ENCODE measurements at regions not wholly inside any gene's neighbourhood (a gene's known extent, or its start where the extent isn't known, plus 50 kb on each side); places are given as distances from the start of the nearest gene placed in this dataset.

DNA sequence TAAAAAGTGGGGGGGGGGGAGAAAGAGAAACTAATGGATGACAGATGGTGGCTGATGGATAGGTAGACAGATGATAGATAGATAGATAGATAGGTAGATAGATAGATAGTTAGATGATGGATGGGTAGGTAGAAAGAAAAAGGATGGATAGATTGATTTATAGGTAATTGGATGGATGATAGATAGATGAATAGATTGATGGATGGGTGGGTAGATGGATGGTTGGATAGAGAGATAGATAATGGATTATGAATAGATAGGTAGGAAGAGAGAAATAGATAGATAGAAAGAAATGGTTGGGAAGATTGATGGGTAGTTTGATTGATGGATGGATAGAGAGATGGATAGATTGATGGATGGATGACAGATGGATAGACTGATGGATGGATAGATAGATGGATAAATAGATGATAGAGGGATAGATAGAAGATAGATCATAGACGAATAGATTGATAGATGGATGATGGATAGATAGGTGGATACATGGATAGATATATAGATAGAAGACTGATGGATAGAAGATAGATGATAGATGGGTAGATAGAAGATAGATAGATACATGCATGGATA lies 337.1 kb downstream of the C16orf95 start:
- Histone ChIP-seq H3K36me3 (ENCODE audit: control insufficient read depth in 3 of 3, insufficient read depth in 2 of 3, low read depth in 1 of 3, low read length in 3 of 3) (no peaks in the 10 kb centered on the region), H3K27me3 (ENCODE audit: control insufficient read depth in 3 of 3, insufficient read depth in 3 of 3, low read length in 3 of 3) (no peaks in the 10 kb centered on the region), H3K9me3 (ENCODE audit: control insufficient read depth in 2 of 2, insufficient read depth in 1 of 2, low read depth in 1 of 2, low read length in 1 of 2) (peaks cover 0 to 3% of the 10 kb centered on the region in 2 donors), H3K4me3 (ENCODE audit: low read depth in 1 of 3, low read length in 3 of 3) (no peak overlapping the region), H3K27ac (ENCODE audit: low read depth in 1 of 3, low read length in 2 of 3) (no peak overlapping the region), H3K4me1 (ENCODE audit: control insufficient read depth in 3 of 3, insufficient read depth in 2 of 3, low read depth in 1 of 3, low read length in 2 of 3) (no peaks in the 10 kb centered on the region)
- FAIRE-seq (no peak), DNase-seq (no peak)
- WGBS, 3 donors, result 76 to 87% (median 79%) methylated on average over 1 of the region's 1 CpG

DNA sequence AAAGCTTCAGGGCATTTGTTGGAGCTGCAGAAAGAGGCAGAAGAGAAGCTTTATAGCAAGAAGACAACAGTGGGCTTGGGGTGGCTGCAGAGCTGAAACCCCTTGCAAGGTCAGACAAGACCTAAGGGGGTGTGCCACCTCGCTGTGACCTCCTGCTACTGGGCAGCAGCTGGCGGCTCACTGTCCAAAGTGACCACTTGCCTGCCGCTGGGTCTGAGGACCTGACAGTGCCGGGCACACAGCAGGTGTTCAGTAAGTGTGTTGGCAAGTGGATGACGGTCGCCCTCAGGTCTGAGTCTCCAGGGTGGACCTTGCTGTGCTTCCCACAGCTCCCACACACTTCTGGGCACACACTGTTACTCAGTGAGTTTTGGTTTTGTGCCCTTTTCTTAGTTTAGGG lies 336.5 kb downstream of the C16orf95 start:
- no peak overlapping the region for H3K27ac ChIP-seq (ENCODE audit: low read depth in 1 of 3, low read length in 2 of 3)
- WGBS, 3 donors, result 58 to 78% (median 74%) methylated on average over 6 of the region's 6 CpGs
- H3K4me1 ChIP-seq (ENCODE audit: control insufficient read depth in 3 of 3, insufficient read depth in 2 of 3, low read depth in 1 of 3, low read length in 2 of 3), result no peaks in the 10 kb centered on the region
- H3K9me3 ChIP-seq (ENCODE audit: control insufficient read depth in 2 of 2, insufficient read depth in 1 of 2, low read depth in 1 of 2, low read length in 1 of 2), result no peaks in the 10 kb centered on the region
- H3K36me3 ChIP-seq (ENCODE audit: control insufficient read depth in 3 of 3, insufficient read depth in 2 of 3, low read depth in 1 of 3, low read length in 3 of 3), result no peaks in the 10 kb centered on the region
- H3K27me3 ChIP-seq (ENCODE audit: control insufficient read depth in 3 of 3, insufficient read depth in 3 of 3, low read length in 3 of 3), result no peaks in the 10 kb centered on the region
- no peak overlapping the region for H3K4me3 ChIP-seq (ENCODE audit: low read depth in 1 of 3, low read length in 3 of 3)
- FAIRE-seq (no peak), DNase-seq (no peak)

DNA sequence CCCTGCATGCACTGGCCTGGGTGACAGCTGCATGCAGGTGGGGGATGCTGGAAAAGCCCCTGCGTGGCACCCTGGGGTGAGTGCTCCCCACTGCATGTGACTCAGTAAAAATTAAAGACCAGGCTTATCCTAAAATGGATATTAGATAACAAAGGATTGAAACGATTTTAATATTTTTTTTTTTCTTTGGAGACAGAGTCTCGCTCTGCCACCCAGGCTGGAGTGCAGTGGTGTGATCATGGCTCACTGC lies 334.9 kb downstream of the C16orf95 start:
- 61 to 75% (median 63%) methylated on average over 3 of the region's 3 CpGs for WGBS, 3 donors
- no peaks in the 10 kb centered on the region for H3K27me3 ChIP-seq (ENCODE audit: control insufficient read depth in 3 of 3, insufficient read depth in 3 of 3, low read length in 3 of 3)
- no peak overlapping the region for H3K27ac ChIP-seq (ENCODE audit: low read depth in 1 of 3, low read length in 2 of 3)
- FAIRE-seq (no peak), DNase-seq (no peak)
- no peaks in the 10 kb centered on the region for H3K4me1 ChIP-seq (ENCODE audit: control insufficient read depth in 3 of 3, insufficient read depth in 2 of 3, low read depth in 1 of 3, low read length in 2 of 3)
- H3K4me3 ChIP-seq (ENCODE audit: low read depth in 1 of 3, low read length in 3 of 3), result no peak overlapping the region
- no peaks in the 10 kb centered on the region for H3K9me3 ChIP-seq (ENCODE audit: control insufficient read depth in 2 of 2, insufficient read depth in 1 of 2, low read depth in 1 of 2, low read length in 1 of 2)
- H3K36me3 ChIP-seq (ENCODE audit: control insufficient read depth in 3 of 3, insufficient read depth in 2 of 3, low read depth in 1 of 3, low read length in 3 of 3), result no peaks in the 10 kb centered on the region

DNA sequence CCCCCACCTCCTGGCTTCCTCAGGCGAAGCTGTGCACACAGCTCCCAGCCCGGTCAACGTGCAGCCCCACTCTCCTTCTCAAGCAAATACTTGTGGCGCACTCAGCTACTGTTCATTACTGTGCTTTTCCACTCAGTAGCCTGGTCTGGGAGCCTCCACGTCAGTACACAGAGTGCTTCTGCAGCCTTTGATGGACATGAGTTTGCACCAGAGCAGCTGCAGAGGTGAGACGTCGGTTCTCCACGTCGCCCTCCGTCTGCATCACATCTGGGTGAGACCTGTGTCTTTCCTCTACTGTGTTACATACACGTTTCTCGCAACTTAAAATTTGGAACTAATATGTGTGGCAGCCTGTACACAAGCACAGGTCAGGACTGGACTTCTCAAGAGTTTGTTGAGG lies 334.3 kb downstream of the C16orf95 start:
- H3K27ac ChIP-seq (ENCODE audit: low read depth in 1 of 3, low read length in 2 of 3), result no peak overlapping the region
- H3K36me3 ChIP-seq (ENCODE audit: control insufficient read depth in 3 of 3, insufficient read depth in 2 of 3, low read depth in 1 of 3, low read length in 3 of 3), result no peaks in the 10 kb centered on the region
- no peaks in the 10 kb centered on the region for H3K9me3 ChIP-seq (ENCODE audit: control insufficient read depth in 2 of 2, insufficient read depth in 1 of 2, low read depth in 1 of 2, low read length in 1 of 2)
- FAIRE-seq (no peak), DNase-seq (no peak)
- no peak overlapping the region for H3K4me3 ChIP-seq (ENCODE audit: low read depth in 1 of 3, low read length in 3 of 3)
- H3K4me1 ChIP-seq (ENCODE audit: control insufficient read depth in 3 of 3, insufficient read depth in 2 of 3, low read depth in 1 of 3, low read length in 2 of 3), result no peaks in the 10 kb centered on the region
- H3K27me3 ChIP-seq (ENCODE audit: control insufficient read depth in 3 of 3, insufficient read depth in 3 of 3, low read length in 3 of 3), result no peaks in the 10 kb centered on the region
- WGBS, 3 donors, result 79 to 85% (median 84%) methylated on average over 12 of the region's 12 CpGs

DNA sequence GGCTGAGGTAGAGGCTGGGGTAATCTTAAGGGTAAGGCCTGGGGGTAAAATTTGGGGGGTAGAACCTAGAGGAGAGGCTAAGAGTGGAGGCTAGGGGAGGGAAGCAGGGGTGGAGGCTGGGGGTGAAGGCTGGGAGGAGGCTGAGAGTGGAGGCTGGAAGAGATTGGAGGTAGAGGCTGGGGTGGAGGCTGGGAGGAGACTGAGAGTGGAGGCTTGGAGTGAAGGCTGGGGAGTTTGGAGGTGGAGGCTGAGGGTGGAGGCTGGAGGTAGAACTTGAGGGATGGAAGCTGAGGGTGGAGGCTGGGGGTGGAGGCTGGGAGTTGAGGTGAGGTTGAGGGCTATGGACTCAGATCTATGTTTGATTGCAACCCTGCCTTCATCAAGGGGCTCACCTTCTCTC lies 333.6 kb downstream of the C16orf95 start:
- H3K4me1 ChIP-seq (ENCODE audit: control insufficient read depth in 3 of 3, insufficient read depth in 2 of 3, low read depth in 1 of 3, low read length in 2 of 3), result no peaks in the 10 kb centered on the region
- no peaks in the 10 kb centered on the region for H3K27me3 ChIP-seq (ENCODE audit: control insufficient read depth in 3 of 3, insufficient read depth in 3 of 3, low read length in 3 of 3)
- H3K4me3 ChIP-seq (ENCODE audit: low read depth in 1 of 3, low read length in 3 of 3), result no peak overlapping the region
- no peaks in the 10 kb centered on the region for H3K36me3 ChIP-seq (ENCODE audit: control insufficient read depth in 3 of 3, insufficient read depth in 2 of 3, low read depth in 1 of 3, low read length in 3 of 3)
- no peak for FAIRE-seq
- H3K9me3 ChIP-seq (ENCODE audit: control insufficient read depth in 2 of 2, insufficient read depth in 1 of 2, low read depth in 1 of 2, low read length in 1 of 2), result no peaks in the 10 kb centered on the region
- no peak for DNase-seq
- H3K27ac ChIP-seq (ENCODE audit: low read depth in 1 of 3, low read length in 2 of 3), result no peak overlapping the region

DNA sequence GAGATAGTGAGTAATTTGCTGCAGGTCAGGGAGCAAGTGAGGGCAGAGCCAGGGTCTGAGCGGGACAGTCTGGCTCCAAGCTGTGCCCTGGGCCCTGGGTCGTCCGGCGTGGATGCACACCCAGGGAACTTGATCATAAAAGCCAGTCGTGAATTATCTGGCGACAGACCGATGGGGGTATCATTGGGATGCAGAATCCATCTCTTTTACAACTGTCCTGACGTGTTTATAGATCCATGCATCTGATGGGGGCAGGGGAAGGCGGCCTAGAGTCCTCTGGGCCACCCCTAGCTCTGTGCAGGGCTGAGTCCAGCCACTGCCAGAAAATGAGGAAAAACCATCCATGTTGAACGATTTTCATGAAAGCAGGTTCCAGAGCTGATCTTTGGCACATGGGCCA lies 332.8 kb downstream of the C16orf95 start:
- no peaks in the 10 kb centered on the region for H3K27me3 ChIP-seq (ENCODE audit: control insufficient read depth in 3 of 3, insufficient read depth in 3 of 3, low read length in 3 of 3)
- WGBS, 3 donors, result 73 to 83% (median 74%) methylated on average over 10 of the region's 10 CpGs
- no peaks in the 10 kb centered on the region for H3K4me1 ChIP-seq (ENCODE audit: control insufficient read depth in 3 of 3, insufficient read depth in 2 of 3, low read depth in 1 of 3, low read length in 2 of 3)
- no peak overlapping the region for H3K4me3 ChIP-seq (ENCODE audit: low read depth in 1 of 3, low read length in 3 of 3)
- DNase-seq (no peak), FAIRE-seq (no peak)
- no peak overlapping the region for H3K27ac ChIP-seq (ENCODE audit: low read depth in 1 of 3, low read length in 2 of 3)
- H3K9me3 ChIP-seq (ENCODE audit: control insufficient read depth in 2 of 2, insufficient read depth in 1 of 2, low read depth in 1 of 2, low read length in 1 of 2), result no peaks in the 10 kb centered on the region
- no peaks in the 10 kb centered on the region for H3K36me3 ChIP-seq (ENCODE audit: control insufficient read depth in 3 of 3, insufficient read depth in 2 of 3, low read depth in 1 of 3, low read length in 3 of 3)

DNA sequence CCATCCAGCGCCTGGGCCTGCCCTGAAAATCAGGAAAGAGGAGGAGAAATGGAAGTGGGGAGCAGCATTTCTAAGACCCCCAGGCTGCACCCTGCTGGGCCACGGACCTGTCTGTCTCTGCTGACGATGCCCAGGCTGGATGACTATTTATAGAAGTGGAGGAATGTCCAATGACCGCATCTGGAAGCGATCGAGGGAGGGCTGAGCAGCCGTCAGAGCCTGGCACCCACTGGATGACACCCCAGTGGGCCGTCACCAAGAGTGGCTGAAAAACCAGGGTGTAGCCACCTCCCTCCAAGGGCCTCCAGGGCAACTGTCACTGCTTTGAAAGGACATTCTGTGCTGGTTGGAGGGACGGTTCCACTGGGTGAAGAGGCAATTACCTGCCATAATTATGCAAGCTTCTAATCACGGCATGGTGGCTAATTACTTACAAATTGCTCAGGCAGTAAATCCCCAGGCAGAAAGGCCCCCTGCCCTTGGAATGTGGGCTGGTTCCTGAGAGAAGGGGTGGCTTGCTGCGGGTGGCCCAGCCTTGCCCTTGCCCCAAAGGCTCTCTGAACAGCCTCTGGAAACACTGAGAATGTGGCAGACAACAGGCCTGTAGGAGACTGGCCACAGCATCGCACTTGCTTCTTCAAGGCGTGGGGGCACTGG lies 332.1 kb downstream of the C16orf95 start:
- Histone ChIP-seq H3K4me1 (ENCODE audit: control insufficient read depth in 3 of 3, insufficient read depth in 2 of 3, low read depth in 1 of 3, low read length in 2 of 3) (no peaks in the 10 kb centered on the region), H3K27ac (ENCODE audit: low read depth in 1 of 3, low read length in 2 of 3) (no peak overlapping the region), H3K36me3 (ENCODE audit: control insufficient read depth in 3 of 3, insufficient read depth in 2 of 3, low read depth in 1 of 3, low read length in 3 of 3) (no peaks in the 10 kb centered on the region), H3K4me3 (ENCODE audit: low read depth in 1 of 3, low read length in 3 of 3) (no peak overlapping the region), H3K9me3 (ENCODE audit: control insufficient read depth in 2 of 2, insufficient read depth in 1 of 2, low read depth in 1 of 2, low read length in 1 of 2) (no peaks in the 10 kb centered on the region), H3K27me3 (ENCODE audit: control insufficient read depth in 3 of 3, insufficient read depth in 3 of 3, low read length in 3 of 3) (no peaks in the 10 kb centered on the region)
- WGBS, 3 donors, result 60 to 72% (median 67%) methylated on average over 13 of the region's 13 CpGs
- FAIRE-seq (no peak), DNase-seq (no peak)

DNA sequence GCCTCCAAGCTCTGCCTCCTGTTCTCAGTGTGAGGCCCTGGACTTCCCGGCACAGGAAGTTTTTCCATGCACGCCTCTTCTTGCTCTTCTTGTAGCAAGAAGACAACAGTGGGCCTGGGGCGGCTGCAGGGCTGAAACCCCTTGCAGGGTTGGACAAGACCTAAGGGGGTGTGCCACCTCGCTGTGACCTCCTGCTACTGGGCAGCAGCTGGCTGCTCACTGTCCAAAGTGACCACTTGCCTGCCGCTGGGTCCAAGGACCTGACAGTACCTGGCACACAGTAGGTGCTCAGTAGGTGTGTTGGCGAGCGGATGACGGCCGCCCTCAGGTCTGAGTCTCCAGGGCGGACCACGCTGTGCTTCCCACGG lies 331.6 kb downstream of the C16orf95 start:
- 87 to 91% (median 89%) methylated on average over 12 of the region's 12 CpGs for WGBS, 3 donors
- no peaks in the 10 kb centered on the region for H3K36me3 ChIP-seq (ENCODE audit: control insufficient read depth in 3 of 3, insufficient read depth in 2 of 3, low read depth in 1 of 3, low read length in 3 of 3)
- no peak for FAIRE-seq

DNA sequence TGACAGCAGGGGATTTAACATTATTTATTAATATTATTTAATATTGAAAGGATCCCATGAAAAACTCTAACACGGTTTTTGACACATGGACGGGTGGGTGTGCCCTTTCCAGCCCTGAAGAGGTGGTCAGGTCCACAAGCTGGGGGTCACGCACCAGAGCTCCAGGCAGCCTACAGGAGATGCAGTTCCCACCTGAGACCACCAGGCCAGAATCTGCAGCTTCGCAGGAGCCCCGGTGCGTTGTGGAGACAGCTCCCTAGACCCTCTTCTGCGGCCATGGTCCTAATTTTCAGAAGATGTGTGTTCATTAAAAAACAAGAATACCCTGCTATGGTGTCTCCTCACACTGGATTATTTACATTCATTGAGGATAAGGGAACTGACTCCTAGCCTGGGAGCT lies 331.1 kb downstream of the C16orf95 start:
- Histone ChIP-seq H3K36me3 (ENCODE audit: control insufficient read depth in 3 of 3, insufficient read depth in 2 of 3, low read depth in 1 of 3, low read length in 3 of 3) (no peaks in the 10 kb centered on the region), H3K27ac (ENCODE audit: low read depth in 1 of 3, low read length in 2 of 3) (no peak overlapping the region), H3K27me3 (ENCODE audit: control insufficient read depth in 3 of 3, insufficient read depth in 3 of 3, low read length in 3 of 3) (no peaks in the 10 kb centered on the region), H3K4me3 (ENCODE audit: low read depth in 1 of 3, low read length in 3 of 3) (no peak overlapping the region), H3K4me1 (ENCODE audit: control insufficient read depth in 3 of 3, insufficient read depth in 2 of 3, low read depth in 1 of 3, low read length in 2 of 3) (no peaks in the 10 kb centered on the region), H3K9me3 (ENCODE audit: control insufficient read depth in 2 of 2, insufficient read depth in 1 of 2, low read depth in 1 of 2, low read length in 1 of 2) (no peaks in the 10 kb centered on the region)
- WGBS, 3 donors, result 74 to 80% (median 77%) methylated on average over 7 of the region's 7 CpGs
- no peak for DNase-seq
- FAIRE-seq, result no peak

More for the DNA sequence above, 331.6 kb downstream of the C16orf95 start:
- H3K9me3 ChIP-seq (ENCODE audit: control insufficient read depth in 2 of 2, insufficient read depth in 1 of 2, low read depth in 1 of 2, low read length in 1 of 2), result no peaks in the 10 kb centered on the region
- no peak for DNase-seq
- H3K4me1 ChIP-seq (ENCODE audit: control insufficient read depth in 3 of 3, insufficient read depth in 2 of 3, low read depth in 1 of 3, low read length in 2 of 3), result no peaks in the 10 kb centered on the region
- no peak overlapping the region for H3K4me3 ChIP-seq (ENCODE audit: low read depth in 1 of 3, low read length in 3 of 3)
- no peak overlapping the region for H3K27ac ChIP-seq (ENCODE audit: low read depth in 1 of 3, low read length in 2 of 3)
- H3K27me3 ChIP-seq (ENCODE audit: control insufficient read depth in 3 of 3, insufficient read depth in 3 of 3, low read length in 3 of 3), result no peaks in the 10 kb centered on the region

Data from small intestine (tissue), 7 donors.